GM12878 (cell line): ENCODE measurements at regions not wholly inside any gene's neighbourhood (a gene's known extent, or its start where the extent isn't known, plus 50 kb on each side); places are given as distances from the start of the nearest gene placed in this dataset.

Experiments
- ATAC-seq: fragments of 200-7000 bp; cut with Tn5 transposase; 3 replicates; pipeline ENCODE4 v1.9.1; 2020; ENCODE audit warnings: mild to moderate bottlenecking, moderate library complexity
- BruUV-seq: library from RNA; stranded (reverse); fragments of 400-500 nt; replicated peaks from 2 replicates; lab custom pipeline; 2021; lab: Mats Ljungman, UMichigan
- CTCF ChIA-PET: fragments of 300-600 bp; sonication (Branson Sonifier 250); formaldehyde crosslinking; extraction: SDS; loops from one replicate; lab custom pipeline; 2021; ENCODE audit warnings: inconsistent platforms; lab: Yijun Ruan, JAX
- POLR2A ChIA-PET: fragments of 350-600 bp; formaldehyde crosslinking; extraction: SDS; loops from one replicate; lab custom pipeline; 2021; ENCODE audit warnings: inconsistent platforms; lab: Charles Lee
- RAD21 ChIA-PET: fragments of 300-600 bp; sonication (Branson Sonifier 250); formaldehyde crosslinking; loops from one replicate; lab custom pipeline; 2023; ENCODE audit warnings: antibody characterized with exemption; ENCODE audit not compliant: unreplicated experiment; lab: Charles Lee
- SMC1A ChIA-PET: fragments of 300-600 bp; sonication (Branson Sonifier 250); formaldehyde crosslinking; loops from one replicate; lab custom pipeline; 2023; ENCODE audit not compliant: unreplicated experiment, uncharacterized antibody; lab: Charles Lee
- DNase-seq: peaks from one replicate; pipeline ENCODE4 v3.0.0-alpha.2; 2011; ENCODE audit warnings: low read depth, low spot score
- FAIRE-seq: peaks from 3 replicates; lab custom pipeline; 2011; peaks lifted over from hg19 to GRCh38; lab: Jason Lieb, UNC
- H2AFZ ChIP-seq: 2 replicates; pipeline ENCODE4 v1.6.0; 2011; ENCODE audit warnings: low read depth, low read length, control low read depth; ENCODE audit not compliant: control insufficient read depth
- H3K27ac ChIP-seq: 2 replicates; pipeline ENCODE4 v1.5.1; 2011; ENCODE audit warnings: control low read depth; ENCODE audit not compliant: control insufficient read depth, insufficient read depth
- H3K27me3 ChIP-seq, 2 experiments: replicated peaks in 1 of 2; 2 replicates each; pipeline versions ENCODE4 v1.6.0 to v1.6.1; 2011; ENCODE audit warnings: low read length in 1 of 2; ENCODE audit not compliant: control insufficient read depth in 2 of 2, insufficient read depth in 2 of 2
- H3K36me3 ChIP-seq, 2 experiments: 2 replicates each; pipeline ENCODE4 v1.5.1; 2011; ENCODE audit warnings: low read length in 1 of 2; ENCODE audit not compliant: control insufficient read depth in 2 of 2, insufficient read depth in 2 of 2
- H3K4me1 ChIP-seq: 2 replicates; pipeline ENCODE4 v1.6.1; 2011; ENCODE audit warnings: mild to moderate bottlenecking, low read length, moderate library complexity, mixed read lengths; ENCODE audit not compliant: control insufficient read depth, insufficient read depth
- H3K4me2 ChIP-seq: 2 replicates; pipeline ENCODE4 v1.6.0; 2011; ENCODE audit warnings: control low read depth; ENCODE audit not compliant: control insufficient read depth, insufficient read depth
- H3K4me3 ChIP-seq: fragments of 200-600 bp; sonication (generic); 2 replicates; pipeline ENCODE4 v1.5.1; 2016
- H3K79me2 ChIP-seq: 2 replicates; pipeline ENCODE4 v1.6.0; 2011; ENCODE audit warnings: low read length; ENCODE audit not compliant: control insufficient read depth, insufficient read depth
- H3K9ac ChIP-seq: 2 replicates; pipeline ENCODE4 v1.8.0; 2011; ENCODE audit warnings: low read length, control low read depth, mixed read lengths; ENCODE audit not compliant: control insufficient read depth, insufficient read depth
- H3K9me3 ChIP-seq: replicated peaks from 3 replicates; pipeline ENCODE4 v1.5.1; 2011; ENCODE audit warnings: mild to moderate bottlenecking, low read length; ENCODE audit not compliant: control insufficient read depth, insufficient read depth
- H4K20me1 ChIP-seq: 2 replicates; pipeline ENCODE4 v1.6.0; 2011; ENCODE audit not compliant: control insufficient read depth, insufficient read depth
- IRF4 ChIP-seq: IDR thresholded peaks from 2 replicates; pipeline ENCODE4 v1.6.1; 2011; ENCODE audit warnings: low read depth, low read length
- IRF5 ChIP-seq: fragments of 450-650 bp; IDR thresholded peaks from 2 replicates; pipeline ENCODE4 v1.6.1; 2017; ENCODE audit warnings: borderline replicate concordance
- POLR2AphosphoS5 ChIP-seq: IDR thresholded peaks from 2 replicates; pipeline ENCODE4 v1.6.1; 2011; ENCODE audit warnings: mild to moderate bottlenecking, low read length, inconsistent platforms
- USF2 ChIP-seq: IDR thresholded peaks from 2 replicates; pipeline ENCODE4 v1.6.1; 2011; ENCODE audit warnings: low read depth, low read length, improper control_type of control experiment, borderline replicate concordance
- YY1 ChIP-seq: IDR thresholded peaks from 2 replicates; pipeline ENCODE4 v1.6.1; 2011; ENCODE audit warnings: low read depth, mild to moderate bottlenecking, low read length
- WGBS: methylation state at CpG from one replicate; pipeline ENCODE4 v1.1.6; 2016; ENCODE audit warnings: low lambda C conversion rate; ENCODE audit not compliant: insufficient replicate concordance, insufficient coverage; ENCODE audit errors: missing lambda C conversion rate; 5-methylcytosine and 5-hydroxymethylcytosine counted together
- in situ Hi-C: fragments of 300-500 bp; cut with MboI; formaldehyde crosslinking; loops from 9 replicates; pipeline ENCODE4 v1.14.3; 2018; ENCODE audit warnings: mixed read lengths
- intact Hi-C: fragments of 100-400 bp; cut with micrococcal nuclease; formaldehyde crosslinking; loops from one replicate; pipeline ENCODE4 v1.14.2; 2022; ENCODE audit not compliant: unreplicated experiment

GRCh38 chr15:88403351-88403791 lies 63.8 kb downstream of the MRPL46 start:
- POLR2A ChIA-PET: no interaction called here
- no TSS peak for BruUV-seq
- SMC1A ChIA-PET: no interaction called here
- ATAC-seq (no peak), FAIRE-seq (no peak), DNase-seq (no peak)
- Histone ChIP-seq H3K9ac (no peak overlapping the region), H3K4me2 (no peak overlapping the region), H3K4me1 (no peaks in the 10 kb centered on the region), H3K4me3 (no peak overlapping the region), H3K27me3 (peaks cover 2 to 3% of the 10 kb centered on the region in 2 experiments; a peak in 1 of 4 replicates), H3K79me2 (no peaks in the 10 kb centered on the region), H3K27ac (no peak overlapping the region), H2AFZ (no peak overlapping the region), H4K20me1 (no peaks in the 10 kb centered on the region), H3K36me3 (no peaks in the 10 kb centered on the region), H3K9me3 (no peaks in the 10 kb centered on the region)
- WGBS: 52% methylated on average over 9 of the region's 9 CpGs
- RAD21 ChIA-PET: no interaction called here
- intact Hi-C loops: no loop called here
- no peak for TF ChIP-seq IRF4
- no peak for TF ChIP-seq YY1
- in situ Hi-C loops: no loop called here
- CTCF ChIA-PET: no interaction called here

- no peak overlapping the region for H2AFZ ChIP-seq
- no peaks in the 10 kb centered on the region for H3K4me1 ChIP-seq
- H3K4me2 ChIP-seq: no peak overlapping the region
- ChIA-PET RAD21 (interaction anchor here (0.8 kb wide), 1 partner anchor 46 kb away, joined by 3 read pairs; no protein-coding TSS in a partner anchor), SMC1A (no interaction called here), POLR2A (no interaction called here), CTCF (interaction anchor here (1.3 kb wide), 1 partner anchor 12 kb away, joined by 4 read pairs; no protein-coding TSS in a partner anchor)
- no peaks in the 10 kb centered on the region for H3K9me3 ChIP-seq
- WGBS: 24% methylated on average over 10 of the region's 10 CpGs
- H3K4me3 ChIP-seq: no peak overlapping the region
- FAIRE-seq: no peak
- H3K36me3 ChIP-seq: no peaks in the 10 kb centered on the region
- ATAC-seq: no peak
- intact Hi-C loops: no loop called here
- BruUV-seq: no TSS peak
- H3K27me3 ChIP-seq: peaks cover 2 to 3% of the 10 kb centered on the region in 2 experiments; a peak in 1 of 4 replicates
- H4K20me1 ChIP-seq: no peaks in the 10 kb centered on the region
- H3K79me2 ChIP-seq: no peaks in the 10 kb centered on the region
- H3K27ac ChIP-seq: no peak overlapping the region
- TF ChIP-seq IRF5: no peak
- TF ChIP-seq POLR2AphosphoS5: no peak
- TF ChIP-seq USF2: no peak
- TF ChIP-seq, all 136 proteins: peak for 0
- in situ Hi-C loops: no loop called here
- no peak for DNase-seq
- H3K9ac ChIP-seq: no peak overlapping the region
Observed at GRCh38 chr15:88401996-88402656, 65.1 kb downstream of the MRPL46 start.
